Upper lobe of left lung (tissue), 6 donors: ENCODE measurements at regions not wholly inside any gene's neighbourhood (a gene's known extent, or its start where the extent isn't known, plus 50 kb on each side); places are given as distances from the start of the nearest gene placed in this dataset.

Experiments used
- ATAC-seq, 2 donors: fragments of 200-7000 bp; cut with Tn5 transposase; one replicate each; pipeline ENCODE4 v1.9.1; 2022; ENCODE audit warnings: mild to moderate bottlenecking in 2 of 2, moderate library complexity in 2 of 2; ENCODE audit not compliant: low FRiP score in 2 of 2
- DNase-seq, 2 donors: peaks; one replicate each; pipeline ENCODE4 v3.0.0-alpha.2; 2019 to 2020
- H3K27ac ChIP-seq, 4 donors: fragments of 200-600 bp; sonication (generic); one replicate each; pipeline ENCODE4 v1.5.1; 2016 to 2019
- H3K27me3 ChIP-seq, 4 donors: fragments of 200-600 bp; sonication (generic); one replicate each; pipeline ENCODE4 v1.5.1; 2017 to 2019
- H3K36me3 ChIP-seq, 4 donors: fragments of 200-600 bp; sonication (generic); one replicate each; pipeline ENCODE4 v1.5.1; 2016 to 2019
- H3K4me1 ChIP-seq, 4 donors: fragments of 200-600 bp; sonication (generic); one replicate each; pipeline ENCODE4 v1.5.1; 2018 to 2019
- H3K4me3 ChIP-seq, 4 donors: fragments of 200-600 bp; sonication (generic); one replicate each; pipeline ENCODE4 v1.5.1; 2017 to 2019; ENCODE audit warnings: mild to moderate bottlenecking in 2 of 4, moderate library complexity in 1 of 4
- H3K9me3 ChIP-seq, 4 donors: fragments of 200-600 bp; sonication (generic); one replicate each; pipeline ENCODE4 v1.5.1; 2018 to 2019
- CTCF ChIP-seq, 6 experiments: fragments of 450-650 bp in 4 of 6; fragments of 200-600 bp in 2 of 6; sonication (generic) in 2 of 6; IDR thresholded peaks; one replicate each; pipeline ENCODE4 v1.5.1; 2016 to 2019; ENCODE audit warnings: antibody characterized with exemption in 6 of 6
- EP300 ChIP-seq, 4 donors: sonication (generic); formaldehyde crosslinking; IDR thresholded peaks; one replicate each; pipeline ENCODE4 v1.5.1; 2017; ENCODE audit warnings: antibody characterized with exemption in 4 of 4, control low read depth in 2 of 4
- POLR2A ChIP-seq, 4 donors: fragments of 450-650 bp; IDR thresholded peaks; one replicate each; pipeline ENCODE4 v1.5.1; 2016 to 2017; ENCODE audit warnings: antibody characterized with exemption in 4 of 4, mild to moderate bottlenecking in 2 of 4
- POLR2AphosphoS5 ChIP-seq, 2 donors: sonication (generic); formaldehyde crosslinking; IDR thresholded peaks; one replicate each; pipeline ENCODE4 v1.5.1; 2017; ENCODE audit warnings: antibody characterized with exemption in 2 of 2
- WGBS, 2 donors: methylation state at CpG; one replicate each; pipeline ENCODE4 v1.1.5; 2017 to 2018; 5-methylcytosine and 5-hydroxymethylcytosine counted together
- donor health status: DM: no; HTN: no; CAD: no; lungs with moderate emphysema.
- donor health status: DM: no; HTN: yes; CAD: no; lungs with severe emphysema.

GRCh38 chr11:107268977-107269376 lies 188.6 kb downstream of the CWF19L2 start:
- no peaks in the 10 kb centered on the region for H3K27me3 ChIP-seq
- 79 to 94% methylated on average over 3 of the region's 3 CpGs for WGBS, 2 donors
- TF ChIP-seq CTCF (IDR thresholded peaks at IDR 0.05) (no peak), POLR2AphosphoS5 (IDR thresholded peaks at IDR 0.05) (no peak), POLR2A (IDR thresholded peaks at IDR 0.05) (no peak), EP300 (IDR thresholded peaks at IDR 0.05) (no peak)
- ATAC-seq (no peak), DNase-seq (no peak)
- H3K36me3 ChIP-seq, result no peaks in the 10 kb centered on the region
- H3K27ac ChIP-seq, result no peak overlapping the region
- no peak overlapping the region for H3K4me3 ChIP-seq
- H3K9me3 ChIP-seq, result no peaks in the 10 kb centered on the region
- no peaks in the 10 kb centered on the region for H3K4me1 ChIP-seq

GRCh38 chr11:107266455-107266854 lies 191.2 kb downstream of the CWF19L2 start:
- Histone ChIP-seq H3K36me3 (no peaks in the 10 kb centered on the region), H3K27me3 (no peaks in the 10 kb centered on the region), H3K4me3 (no peak overlapping the region), H3K9me3 (no peaks in the 10 kb centered on the region), H3K27ac (no peak overlapping the region), H3K4me1 (no peaks in the 10 kb centered on the region)
- peak in 1 of 2 donors; percentile 24 for ATAC-seq
- 78 to 86% methylated on average over 3 of the region's 3 CpGs for WGBS, 2 donors
- TF ChIP-seq CTCF (IDR thresholded peaks at IDR 0.05), result no peak
- no peak for TF ChIP-seq POLR2AphosphoS5 (IDR thresholded peaks at IDR 0.05)
- no peak for TF ChIP-seq EP300 (IDR thresholded peaks at IDR 0.05)
- TF ChIP-seq POLR2A (IDR thresholded peaks at IDR 0.05), result no peak
- no peak for DNase-seq

GRCh38 chr11:107265591-107266121 lies 192.0 kb downstream of the CWF19L2 start:
- Histone ChIP-seq H3K27ac (no peak overlapping the region), H3K4me1 (no peaks in the 10 kb centered on the region), H3K36me3 (no peaks in the 10 kb centered on the region), H3K27me3 (no peaks in the 10 kb centered on the region), H3K4me3 (no peak overlapping the region), H3K9me3 (no peaks in the 10 kb centered on the region)
- no peak for TF ChIP-seq POLR2A (IDR thresholded peaks at IDR 0.05)
- TF ChIP-seq POLR2AphosphoS5 (IDR thresholded peaks at IDR 0.05), result no peak
- TF ChIP-seq EP300 (IDR thresholded peaks at IDR 0.05), result no peak
- TF ChIP-seq CTCF (IDR thresholded peaks at IDR 0.05), result no peak
- no peak for ATAC-seq
- 85 to 92% methylated on average over 1 of the region's 1 CpG for WGBS, 2 donors
- no peak for DNase-seq

GRCh38 chr11:107263844-107264563 lies 193.6 kb downstream of the CWF19L2 start:
- no peaks in the 10 kb centered on the region for H3K9me3 ChIP-seq
- 69 to 75% methylated on average over 2 of the region's 2 CpGs for WGBS, 2 donors
- no peaks in the 10 kb centered on the region for H3K27me3 ChIP-seq
- TF ChIP-seq POLR2A (IDR thresholded peaks at IDR 0.05) (no peak), EP300 (IDR thresholded peaks at IDR 0.05) (no peak), CTCF (IDR thresholded peaks at IDR 0.05) (no peak), POLR2AphosphoS5 (IDR thresholded peaks at IDR 0.05) (no peak)
- ATAC-seq (no peak), DNase-seq (no peak)
- no peaks in the 10 kb centered on the region for H3K36me3 ChIP-seq
- no peaks in the 10 kb centered on the region for H3K4me1 ChIP-seq
- H3K27ac ChIP-seq, result no peak overlapping the region
- no peak overlapping the region for H3K4me3 ChIP-seq

- Histone ChIP-seq H3K4me3 (no peak overlapping the region), H3K4me1 (no peaks in the 10 kb centered on the region), H3K9me3 (no peaks in the 10 kb centered on the region), H3K27ac (no peak overlapping the region), H3K27me3 (no peaks in the 10 kb centered on the region), H3K36me3 (no peaks in the 10 kb centered on the region)
- TF ChIP-seq POLR2AphosphoS5 (IDR thresholded peaks at IDR 0.05) (no peak), POLR2A (IDR thresholded peaks at IDR 0.05) (no peak), CTCF (IDR thresholded peaks at IDR 0.05) (no peak), EP300 (IDR thresholded peaks at IDR 0.05) (no peak)
- 41 to 45% methylated on average over 7 of the region's 7 CpGs for WGBS, 2 donors
- ATAC-seq (no peak), DNase-seq (no peak)
Observed at GRCh38 chr11:107259811-107260221, 197.8 kb downstream of the CWF19L2 start.
